Fibroblast of the aortic adventitia (primary cell): ENCODE measurements at regions not wholly inside any gene's neighbourhood (a gene's known extent, or its start where the extent isn't known, plus 50 kb on each side); places are given as distances from the start of the nearest gene placed in this dataset.

ENCODE experiments used
- DNase-seq: peaks from one replicate; pipeline ENCODE4 v3.0.0-alpha.2; 2010; ENCODE audit warnings: low read depth
- H3K4me3 ChIP-seq: 2 replicates; pipeline ENCODE4 v1.5.1; 2011; ENCODE audit warnings: low read depth, mild to moderate bottlenecking, control low read depth, low read length, moderate library complexity
- TF ChIP-seq, protein P1 (sequence below): IDR thresholded peaks from 2 replicates; pipeline ENCODE4 v1.5.1; 2011; ENCODE audit warnings: mild to moderate bottlenecking, low read length, control low read depth, inconsistent platforms; ENCODE audit not compliant: insufficient read depth

DNA sequence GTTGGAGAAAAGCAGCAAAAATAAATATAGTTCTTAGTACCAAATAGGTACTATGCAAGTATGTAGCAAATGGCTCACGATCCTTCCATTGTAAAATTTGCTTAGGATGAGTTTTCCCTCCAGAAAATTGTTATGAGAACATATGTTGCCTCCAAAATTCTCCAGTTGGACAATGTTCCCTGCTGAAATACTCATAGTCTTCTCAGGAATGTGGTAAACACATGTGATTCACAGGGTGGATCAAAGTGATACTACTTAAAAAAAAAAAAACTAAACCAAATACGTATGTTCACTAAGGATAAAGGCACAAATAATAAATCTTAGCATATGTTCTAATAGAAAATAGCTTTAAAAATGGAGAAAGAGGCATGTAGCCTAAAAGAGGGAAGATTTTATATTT is 84.3 kb upstream of the ZNF385D start:
- TF ChIP-seq, protein P1, sequence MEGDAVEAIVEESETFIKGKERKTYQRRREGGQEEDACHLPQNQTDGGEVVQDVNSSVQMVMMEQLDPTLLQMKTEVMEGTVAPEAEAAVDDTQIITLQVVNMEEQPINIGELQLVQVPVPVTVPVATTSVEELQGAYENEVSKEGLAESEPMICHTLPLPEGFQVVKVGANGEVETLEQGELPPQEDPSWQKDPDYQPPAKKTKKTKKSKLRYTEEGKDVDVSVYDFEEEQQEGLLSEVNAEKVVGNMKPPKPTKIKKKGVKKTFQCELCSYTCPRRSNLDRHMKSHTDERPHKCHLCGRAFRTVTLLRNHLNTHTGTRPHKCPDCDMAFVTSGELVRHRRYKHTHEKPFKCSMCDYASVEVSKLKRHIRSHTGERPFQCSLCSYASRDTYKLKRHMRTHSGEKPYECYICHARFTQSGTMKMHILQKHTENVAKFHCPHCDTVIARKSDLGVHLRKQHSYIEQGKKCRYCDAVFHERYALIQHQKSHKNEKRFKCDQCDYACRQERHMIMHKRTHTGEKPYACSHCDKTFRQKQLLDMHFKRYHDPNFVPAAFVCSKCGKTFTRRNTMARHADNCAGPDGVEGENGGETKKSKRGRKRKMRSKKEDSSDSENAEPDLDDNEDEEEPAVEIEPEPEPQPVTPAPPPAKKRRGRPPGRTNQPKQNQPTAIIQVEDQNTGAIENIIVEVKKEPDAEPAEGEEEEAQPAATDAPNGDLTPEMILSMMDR: no peak
- H3K4me3 ChIP-seq: no peak overlapping the region
- DNase-seq: peak; percentile 42

- DNase-seq: no peak
- no peak overlapping the region for H3K4me3 ChIP-seq
- TF ChIP-seq, protein P1: no peak
Observed at GRCh38 chr3:21836227-21836626, 85.2 kb upstream of the ZNF385D start.

DNA sequence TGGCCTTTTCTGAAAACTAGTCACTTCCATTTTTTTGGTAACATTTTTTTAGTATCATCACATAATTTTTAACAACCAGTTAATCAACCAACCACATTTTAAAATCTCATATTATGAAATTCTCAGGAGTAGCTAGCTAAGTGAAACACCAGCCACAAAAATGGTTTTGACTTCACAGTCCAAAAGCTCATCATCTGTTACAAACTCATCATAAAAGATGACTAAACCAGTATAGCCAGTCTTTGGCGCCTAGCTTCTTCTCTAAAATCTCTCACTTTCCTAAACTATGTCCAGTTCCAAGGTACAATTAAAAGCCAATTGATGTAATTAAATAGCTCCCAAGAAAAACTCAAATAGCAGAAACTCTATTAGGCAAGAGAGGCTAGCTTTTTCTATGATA is 88.2 kb upstream of the ZNF385D start:
- TF ChIP-seq, protein P1: no peak
- DNase-seq: no peak

GRCh38 chr3:21839592-21839991 is 88.6 kb upstream of the ZNF385D start:
- H3K4me3 ChIP-seq: no peak overlapping the region
- TF ChIP-seq, protein P1: peak; percentile 31
- peak; percentile 77 for DNase-seq

More for the DNA sequence above, 88.2 kb upstream of the ZNF385D start:
- H3K4me3 ChIP-seq: no peak overlapping the region

DNA sequence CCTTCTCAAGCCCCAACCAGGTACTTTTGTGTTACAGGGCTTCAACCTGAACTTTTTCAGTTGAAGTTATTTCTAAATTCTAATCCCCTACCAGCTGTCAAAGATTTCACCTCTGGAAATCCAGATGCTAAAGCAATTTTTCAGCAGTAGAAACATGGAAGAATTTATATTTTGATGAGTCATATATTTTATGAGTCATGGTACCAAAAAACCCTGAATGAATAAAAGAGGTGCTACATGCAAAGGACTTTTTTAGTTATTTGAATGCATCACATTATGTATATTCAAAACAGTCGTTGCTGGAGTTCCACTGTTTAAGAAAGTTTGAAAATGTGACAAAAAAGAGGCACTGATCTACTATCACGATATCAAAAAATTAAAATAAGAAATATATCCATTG is 96.0 kb upstream of the ZNF385D start:
- no peak overlapping the region for H3K4me3 ChIP-seq
- TF ChIP-seq, protein P1: no peak
- peak; percentile 29 for DNase-seq

DNA sequence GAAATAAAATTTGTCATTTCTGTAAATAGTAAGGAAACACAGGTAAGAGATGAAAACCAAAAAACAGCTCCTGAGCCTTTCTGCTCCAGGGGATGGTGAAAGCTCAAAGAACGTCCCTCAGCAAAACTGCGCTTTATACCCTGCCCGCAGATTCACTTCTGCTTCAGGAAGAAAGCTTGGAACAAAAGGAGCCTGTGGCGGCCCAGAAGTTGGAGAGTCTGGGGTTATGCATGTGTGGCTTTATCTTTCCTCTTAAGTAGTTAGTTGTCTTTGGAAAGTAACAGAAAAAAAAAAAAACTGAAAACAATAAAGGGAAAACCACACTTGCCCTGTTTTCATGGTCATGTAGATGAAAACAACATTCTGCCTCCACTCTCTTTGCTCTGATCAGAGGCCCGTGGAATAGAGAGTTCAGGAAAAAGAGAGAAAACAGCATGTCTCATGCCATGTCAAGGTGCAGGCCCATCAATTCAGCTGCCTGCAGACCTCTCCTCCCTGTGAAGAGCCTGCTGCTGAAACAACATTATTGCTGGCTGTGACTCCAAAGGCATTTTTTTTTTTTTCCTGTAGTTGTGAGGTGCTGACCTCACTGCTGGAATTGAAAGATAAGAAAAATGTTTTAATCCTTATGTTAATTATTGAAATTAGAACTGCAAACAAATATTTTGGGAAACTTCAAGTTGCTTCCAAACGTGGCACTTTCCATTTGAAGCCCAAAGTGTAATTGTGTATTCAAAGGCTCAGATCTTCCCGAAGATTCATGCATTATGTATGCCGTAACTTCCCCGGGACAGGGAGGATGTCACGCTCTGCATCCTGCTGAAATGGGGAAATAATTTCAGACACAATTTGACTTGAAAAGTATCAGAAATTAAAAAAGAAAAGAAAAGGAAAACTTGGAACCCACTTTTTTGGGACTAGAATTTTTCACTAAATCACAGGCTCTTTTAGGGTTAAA is 108.4 kb upstream of the ZNF385D start:
- no peak overlapping the region for H3K4me3 ChIP-seq
- TF ChIP-seq, protein P1: no peak
- DNase-seq: no peak
